ENCODE measurements at regions not wholly inside any gene's neighbourhood (a gene's known extent, or its start where the extent isn't known, plus 50 kb on each side); places are given as distances from the start of the nearest gene placed in this dataset. TPM values are rescaled to one million over a fixed set of nuclear protein-coding genes. Genes with fewer than 3 reads are reported as not detected.

- Histone ChIP-seq H3K4me1 (ENCODE audit: control insufficient read depth in 4 of 4, insufficient read depth in 4 of 4, low read length in 3 of 4) (no peaks in the 10 kb centered on the region), H3K9me3 (ENCODE audit: control insufficient read depth in 4 of 4, low read length in 3 of 4) (peaks cover 0 to 3% (median 0%) of the 10 kb centered on the region in 4 donors), H3K27ac (ENCODE audit: low read depth in 1 of 2, low read length in 2 of 2) (no peak overlapping the region), H3K27me3 (ENCODE audit: control insufficient read depth in 4 of 4, insufficient read depth in 4 of 4, low read length in 3 of 4) (no peaks in the 10 kb centered on the region), H3K36me3 (ENCODE audit: control insufficient read depth in 4 of 4, insufficient read depth in 3 of 4, low read depth in 1 of 4, low read length in 3 of 4) (no peaks in the 10 kb centered on the region), H3K9ac (ENCODE audit: low read depth in 1 of 2, low read length in 2 of 2) (no peak overlapping the region), H3K4me3 (ENCODE audit: low read depth in 1 of 3, low read length in 3 of 3) (no peak overlapping the region)
- WGBS = 87% methylated on average over 14 of the region's 14 CpGs
- TF ChIP-seq GABPA (IDR thresholded peaks at IDR 0.05 in 1 of 2, conservative IDR thresholded peaks at IDR 0.05 in 1 of 2) = no peak
- no peak for TF ChIP-seq YY1 (IDR thresholded peaks at IDR 0.05)
- DNase-seq (ENCODE audit: low spot score) = no peak
These were observed 278.0 kb downstream of the SMOC2 start for GRCh38 chr6:168718821-168719475.

Small RNA genes in the stretch of these regions (small RNA-seq; reads per million reads assigned to genes)
- not detected for gene AL513210.1

Measured in liver (tissue), 8 donors.